Erythroblast (primary cell): ENCODE measurements at regions not wholly inside any gene's neighbourhood (a gene's known extent, or its start where the extent isn't known, plus 50 kb on each side); places are given as distances from the start of the nearest gene placed in this dataset.
A peak's percentile ranks its signal among the peaks of the same experiment; 100 is the strongest.

Source experiments
- DNase-seq, 2 experiments: peaks; one replicate each; lab custom pipeline; 2025; lab: John Stamatoyannopoulos, UW
- GATA1 ChIP-seq: IDR thresholded peaks from 2 replicates; pipeline ENCODE4 v1.6.1; 2011; ENCODE audit warnings: low read depth, mild to moderate bottlenecking, control low read depth, low read length, moderate library complexity
- POLR2A ChIP-seq: IDR thresholded peaks from 2 replicates; pipeline ENCODE4 v1.6.1; 2011; ENCODE audit warnings: mild to moderate bottlenecking, low read length

- DNase-seq: peak; percentile 58 to 61
- TF ChIP-seq POLR2A (no peak), GATA1 (no peak)
These were observed 509.1 kb downstream of the SHQ1 start for GRCh38 chr3:72338942-72339669.

- no peak for TF ChIP-seq POLR2A
- TF ChIP-seq GATA1: no peak
- DNase-seq: peak; percentile 47 to 61
These were observed 509.9 kb downstream of the SHQ1 start for GRCh38 chr3:72338082-72338941.

GRCh38 chr3:72337480-72337855 is 510.8 kb downstream of the SHQ1 start:
- TF ChIP-seq POLR2A: no peak
- TF ChIP-seq GATA1: no peak
- DNase-seq: peak; percentile 52 to 60

GRCh38 chr3:72336821-72337479 is 511.3 kb downstream of the SHQ1 start:
- TF ChIP-seq POLR2A (no peak), GATA1 (no peak)
- peak; percentile 69 to 75 for DNase-seq

- no peak for TF ChIP-seq POLR2A
- no peak for TF ChIP-seq GATA1
- DNase-seq: no peak
These were observed 512.1 kb downstream of the SHQ1 start for GRCh38 chr3:72336114-72336651.

- DNase-seq: no peak
These were observed 512.7 kb downstream of the SHQ1 start for GRCh38 chr3:72335458-72336095.

GRCh38 chr3:72334681-72335457 is 513.4 kb downstream of the SHQ1 start:
- DNase-seq: no peak
- TF ChIP-seq POLR2A (no peak), GATA1 (no peak)

More at GRCh38 chr3:72335458-72336095, 512.7 kb downstream of the SHQ1 start:
- TF ChIP-seq GATA1 (no peak), POLR2A (no peak)

- DNase-seq: no peak
These were observed 515.6 kb downstream of the SHQ1 start for GRCh38 chr3:72332689-72333088.

GRCh38 chr3:72332036-72332435 is 516.2 kb downstream of the SHQ1 start:
- DNase-seq: no peak
- TF ChIP-seq POLR2A (no peak), GATA1 (no peak)

More at GRCh38 chr3:72332689-72333088, 515.6 kb downstream of the SHQ1 start:
- no peak for TF ChIP-seq GATA1
- TF ChIP-seq POLR2A: no peak

- no peak for DNase-seq
- no peak for TF ChIP-seq POLR2A
- TF ChIP-seq GATA1: no peak
These were observed 517.2 kb downstream of the SHQ1 start for GRCh38 chr3:72331076-72331475.

GRCh38 chr3:72329354-72329753 is 518.9 kb downstream of the SHQ1 start:
- no peak for DNase-seq
- TF ChIP-seq POLR2A: no peak
- TF ChIP-seq GATA1: no peak

- no peak for DNase-seq
- TF ChIP-seq GATA1 (no peak), POLR2A (no peak)
These were observed 519.4 kb downstream of the SHQ1 start for GRCh38 chr3:72328755-72329277.
